Liver (tissue), 8 donors: ENCODE measurements at regions not wholly inside any gene's neighbourhood (a gene's known extent, or its start where the extent isn't known, plus 50 kb on each side); places are given as distances from the start of the nearest gene placed in this dataset.
"Not testable (repeated sequence)": the region's sequence is repeated elsewhere in the genome, so short reads cannot be mapped to it uniquely, and the experiment has no call there.

Experiments
- DNase-seq: peaks from one replicate; pipeline ENCODE4 v3.0.0-alpha.2; 2017; ENCODE audit warnings: low spot score
- H3K27ac ChIP-seq, 2 donors: one replicate each; pipeline ENCODE4 v1.7.0; 2013; ENCODE audit warnings: inconsistent platforms in 2 of 2, low read length in 2 of 2, control low read depth in 1 of 2, low read depth in 1 of 2, mild to moderate bottlenecking in 1 of 2
- H3K27me3 ChIP-seq, 4 donors: one replicate each; pipeline versions ENCODE4 v1.6.1 to v1.7.0; 2013; ENCODE audit warnings: low read length in 3 of 4, inconsistent platforms in 1 of 4, mild to moderate bottlenecking in 1 of 4, moderate library complexity in 1 of 4; ENCODE audit not compliant: control insufficient read depth in 4 of 4, insufficient read depth in 4 of 4
- H3K36me3 ChIP-seq, 4 donors: one replicate each; pipeline versions ENCODE4 v1.6.1 to v1.7.0; 2013; ENCODE audit warnings: low read length in 3 of 4, mild to moderate bottlenecking in 3 of 4, low read depth in 1 of 4, moderate library complexity in 1 of 4; ENCODE audit not compliant: control insufficient read depth in 4 of 4, insufficient read depth in 3 of 4
- H3K4me1 ChIP-seq, 4 donors: one replicate each; pipeline versions ENCODE4 v1.6.1 to v1.7.0; 2013; ENCODE audit warnings: low read length in 3 of 4, mild to moderate bottlenecking in 3 of 4, moderate library complexity in 1 of 4; ENCODE audit not compliant: control insufficient read depth in 4 of 4, insufficient read depth in 4 of 4
- H3K4me3 ChIP-seq, 3 donors: one replicate each; pipeline versions ENCODE4 v1.6.1 to v1.7.0; 2013; ENCODE audit warnings: low read length in 3 of 3, control low read depth in 1 of 3, low read depth in 1 of 3, mild to moderate bottlenecking in 1 of 3
- H3K9ac ChIP-seq, 2 donors: one replicate each; pipeline ENCODE4 v1.7.0; 2013; ENCODE audit warnings: low read length in 2 of 2, mild to moderate bottlenecking in 2 of 2, moderate library complexity in 2 of 2, control low read depth in 1 of 2, low read depth in 1 of 2
- H3K9me3 ChIP-seq, 4 donors: one replicate each; pipeline versions ENCODE4 v1.6.1 to v1.7.0; 2013; ENCODE audit warnings: low read length in 3 of 4; ENCODE audit not compliant: control insufficient read depth in 4 of 4
- ATF3 ChIP-seq: IDR thresholded peaks from 2 replicates; pipeline ENCODE4 v1.6.1; 2016; ENCODE audit warnings: antibody characterized with exemption
- CTCF ChIP-seq: fragments of 150-350 bp; IDR thresholded peaks from 2 replicates; pipeline ENCODE4 v1.5.1; 2017; ENCODE audit warnings: improper control_type of control experiment, low read depth, low read length; ENCODE audit not compliant: missing input control
- EGR1 ChIP-seq, 2 donors: IDR thresholded peaks; 2 replicates each; pipeline ENCODE4 v1.6.1; 2016 to 2018; ENCODE audit warnings: antibody characterized with exemption in 2 of 2, low read depth in 2 of 2
- FOXA1 ChIP-seq: IDR thresholded peaks from 2 replicates; pipeline ENCODE4 v1.6.1; 2016; ENCODE audit warnings: antibody characterized with exemption
- FOXA2 ChIP-seq: IDR thresholded peaks from 2 replicates; pipeline ENCODE4 v1.6.1; 2016; ENCODE audit warnings: antibody characterized with exemption
- GABPA ChIP-seq, 2 donors: IDR thresholded peaks in 1 of 2; conservative IDR thresholded peaks in 1 of 2; 2 replicates each; pipeline ENCODE4 v1.6.1; 2016; ENCODE audit warnings: antibody characterized with exemption in 2 of 2, mild to moderate bottlenecking in 1 of 2, moderate library complexity in 1 of 2
- HNF4A ChIP-seq, 2 donors: conservative IDR thresholded peaks; 2 replicates each; pipeline ENCODE4 v1.6.1; 2016; ENCODE audit warnings: antibody characterized with exemption in 2 of 2, mild to moderate bottlenecking in 2 of 2
- HNF4G ChIP-seq: IDR thresholded peaks from 2 replicates; pipeline ENCODE4 v1.6.1; 2016; ENCODE audit warnings: antibody characterized with exemption
- JUND ChIP-seq, 2 donors: IDR thresholded peaks; 2 replicates each; pipeline ENCODE4 v1.6.1; 2016; ENCODE audit warnings: antibody characterized with exemption in 2 of 2
- MAX ChIP-seq: IDR thresholded peaks from 2 replicates; pipeline ENCODE4 v1.6.1; 2016; ENCODE audit warnings: antibody characterized with exemption
- NR2F2 ChIP-seq: IDR thresholded peaks from 2 replicates; pipeline ENCODE4 v1.6.1; 2016; ENCODE audit warnings: antibody characterized with exemption
- RAD21 ChIP-seq, 2 donors: IDR thresholded peaks; 2 replicates each; pipeline ENCODE4 v1.6.1; 2016; ENCODE audit warnings: antibody characterized with exemption in 2 of 2, mild to moderate bottlenecking in 2 of 2
- RXRA ChIP-seq, 2 donors: IDR thresholded peaks; 2 replicates each; pipeline ENCODE4 v1.6.1; 2017 to 2018; ENCODE audit warnings: antibody characterized with exemption in 2 of 2, mild to moderate bottlenecking in 1 of 2
- SP1 ChIP-seq: IDR thresholded peaks from 2 replicates; pipeline ENCODE4 v1.6.1; 2018; ENCODE audit warnings: antibody characterized with exemption, mild to moderate bottlenecking
- TAF1 ChIP-seq: conservative IDR thresholded peaks from 2 replicates; pipeline ENCODE4 v1.6.1; 2016; ENCODE audit warnings: antibody characterized with exemption, mild to moderate bottlenecking
- YY1 ChIP-seq: IDR thresholded peaks from 2 replicates; pipeline ENCODE4 v1.6.1; 2016; ENCODE audit warnings: antibody characterized with exemption, mild to moderate bottlenecking
- ZBTB33 ChIP-seq: IDR thresholded peaks from 2 replicates; pipeline ENCODE4 v1.6.1; 2016; ENCODE audit warnings: antibody characterized with exemption
- WGBS: extraction: QIAGEN DNeasy Blood & Tissue Kit; methylation state at CpG from one replicate; pipeline ENCODE4 v1.1.7; 2013; 5-methylcytosine and 5-hydroxymethylcytosine counted together
- donor health status: healthy.
- donor health status: healthy.
- donor health status: healthy.
- donor health status: healthy.
- donor health status: healthy.

- H3K4me1 ChIP-seq: peaks cover 5 to 31% (median 23%) of the 10 kb centered on the region in 4 donors
- DNase-seq: no peak
Observed at GRCh38 chr2:234694244-234695013, 197.5 kb upstream of the ARL4C start.

GRCh38 chr2:234693681-234694190 is 196.9 kb upstream of the ARL4C start:
- H3K4me3 ChIP-seq, DNase-seq, H3K27ac ChIP-seq, H3K27me3 ChIP-seq, H3K36me3 ChIP-seq, H3K9ac ChIP-seq, H3K9me3 ChIP-seq: not testable (repeated sequence)
- peaks cover 5 to 38% (median 28%) of the 10 kb centered on the region in 4 donors for H3K4me1 ChIP-seq
- WGBS: 81% methylated on average over 2 of the region's 2 CpGs

More at GRCh38 chr2:234694244-234695013, 197.5 kb upstream of the ARL4C start:
- TF ChIP-seq ZBTB33 (no peak), GABPA (IDR thresholded peaks at IDR 0.05 in 1 of 2, conservative IDR thresholded peaks at IDR 0.05 in 1 of 2) (no peak), CTCF (no peak), TAF1 (no peak), MAX (no peak), NR2F2 (no peak), EGR1 (IDR thresholded peaks at IDR 0.05; ENCODE audit: low read depth in 2 of 2) (no peak), YY1 (no peak), ATF3 (no peak), FOXA1 (no peak), JUND (IDR thresholded peaks at IDR 0.05) (no peak), HNF4G (no peak), FOXA2 (no peak), HNF4A (conservative IDR thresholded peaks at IDR 0.05) (no peak), RAD21 (IDR thresholded peaks at IDR 0.05) (no peak), RXRA (IDR thresholded peaks at IDR 0.05) (no peak), SP1 (no peak)
- H3K4me3 ChIP-seq: no peak overlapping the region
- no peak overlapping the region for H3K27ac ChIP-seq
- no peak overlapping the region for H3K9ac ChIP-seq
- WGBS: 78% methylated on average over 4 of the region's 4 CpGs
- H3K9me3 ChIP-seq: peaks cover 0 to 5% (median 0%) of the 10 kb centered on the region in 4 donors
- H3K36me3 ChIP-seq: no peaks in the 10 kb centered on the region
- H3K27me3 ChIP-seq: no peaks in the 10 kb centered on the region

- H3K36me3 ChIP-seq, H3K27ac ChIP-seq, H3K4me3 ChIP-seq, H3K27me3 ChIP-seq, H3K9me3 ChIP-seq, H3K9ac ChIP-seq, DNase-seq: not testable (repeated sequence)
- WGBS: 69% methylated on average over 6 of the region's 6 CpGs
- peaks cover 5 to 44% (median 30%) of the 10 kb centered on the region in 4 donors for H3K4me1 ChIP-seq
Observed at GRCh38 chr2:234693191-234693590, 196.3 kb upstream of the ARL4C start.
